ENCODE measurements at regions not wholly inside any gene's neighbourhood (a gene's known extent, or its start where the extent isn't known, plus 50 kb on each side); places are given as distances from the start of the nearest gene placed in this dataset.
"Not testable (repeated sequence)": the region's sequence is repeated elsewhere in the genome, so short reads cannot be mapped to it uniquely, and the experiment has no call there.

DNA sequence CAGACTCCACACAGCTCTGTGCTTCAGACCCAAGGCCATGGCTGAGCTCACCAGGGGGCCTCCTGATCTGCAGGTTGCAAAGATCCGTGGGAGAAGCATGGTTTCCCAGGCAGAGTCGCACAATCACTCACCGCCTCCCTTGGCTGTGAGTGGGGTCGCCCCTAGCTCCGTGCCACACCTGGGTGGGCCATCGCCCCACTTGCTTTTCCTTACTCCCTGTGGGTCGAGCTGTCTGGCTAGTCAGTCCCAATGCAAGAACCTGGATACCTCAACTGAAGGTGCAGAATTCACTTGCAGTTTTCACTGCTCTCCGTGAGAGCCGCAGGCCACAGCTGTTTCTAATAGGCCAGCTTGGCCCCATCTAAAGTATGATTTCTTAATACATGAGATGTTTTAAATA lies 319.6 kb downstream of the CACNA1B start:
- TF ChIP-seq EZH2 (IDR thresholded peaks at IDR 0.05; ENCODE audit: low read length): not testable (repeated sequence)
- TF ChIP-seq, protein P1, sequence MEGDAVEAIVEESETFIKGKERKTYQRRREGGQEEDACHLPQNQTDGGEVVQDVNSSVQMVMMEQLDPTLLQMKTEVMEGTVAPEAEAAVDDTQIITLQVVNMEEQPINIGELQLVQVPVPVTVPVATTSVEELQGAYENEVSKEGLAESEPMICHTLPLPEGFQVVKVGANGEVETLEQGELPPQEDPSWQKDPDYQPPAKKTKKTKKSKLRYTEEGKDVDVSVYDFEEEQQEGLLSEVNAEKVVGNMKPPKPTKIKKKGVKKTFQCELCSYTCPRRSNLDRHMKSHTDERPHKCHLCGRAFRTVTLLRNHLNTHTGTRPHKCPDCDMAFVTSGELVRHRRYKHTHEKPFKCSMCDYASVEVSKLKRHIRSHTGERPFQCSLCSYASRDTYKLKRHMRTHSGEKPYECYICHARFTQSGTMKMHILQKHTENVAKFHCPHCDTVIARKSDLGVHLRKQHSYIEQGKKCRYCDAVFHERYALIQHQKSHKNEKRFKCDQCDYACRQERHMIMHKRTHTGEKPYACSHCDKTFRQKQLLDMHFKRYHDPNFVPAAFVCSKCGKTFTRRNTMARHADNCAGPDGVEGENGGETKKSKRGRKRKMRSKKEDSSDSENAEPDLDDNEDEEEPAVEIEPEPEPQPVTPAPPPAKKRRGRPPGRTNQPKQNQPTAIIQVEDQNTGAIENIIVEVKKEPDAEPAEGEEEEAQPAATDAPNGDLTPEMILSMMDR (optimal IDR thresholded peaks at IDR 0.05 in 1 of 3, IDR thresholded peaks at IDR 0.05 in 1 of 3, conservative IDR thresholded peaks at IDR 0.05 in 1 of 3; ENCODE audit: extremely low read depth in 1 of 3, insufficient read depth in 2 of 3, low read length in 3 of 3): not testable (repeated sequence)
